Suprapubic skin (tissue), 4 donors: ENCODE measurements at regions not wholly inside any gene's neighbourhood (a gene's known extent, or its start where the extent isn't known, plus 50 kb on each side); places are given as distances from the start of the nearest gene placed in this dataset.

Experiments
- EP300 ChIP-seq: sonication (generic); formaldehyde crosslinking; IDR thresholded peaks from one replicate; pipeline ENCODE4 v1.6.1; 2017; ENCODE audit warnings: antibody characterized with exemption
- POLR2A ChIP-seq, 2 donors: fragments of 450-650 bp; IDR thresholded peaks; one replicate each; pipeline ENCODE4 v1.6.1; 2017; ENCODE audit warnings: antibody characterized with exemption in 2 of 2, mild to moderate bottlenecking in 2 of 2, moderate library complexity in 2 of 2
- POLR2AphosphoS5 ChIP-seq, 3 donors: sonication (generic); formaldehyde crosslinking; IDR thresholded peaks; one replicate each; pipeline ENCODE4 v1.6.1; 2017; ENCODE audit warnings: antibody characterized with exemption in 3 of 3
- TF ChIP-seq, protein P1 (sequence below), 2 donors: fragments of 200-600 bp in 1 of 2; fragments of 450-650 bp in 1 of 2; sonication (generic) in 1 of 2; IDR thresholded peaks; one replicate each; pipeline ENCODE4 v1.5.1; 2016 to 2019; ENCODE audit warnings: antibody characterized with exemption in 2 of 2, mild to moderate bottlenecking in 1 of 2, moderate library complexity in 1 of 2

- TF ChIP-seq POLR2AphosphoS5 (IDR thresholded peaks at IDR 0.05) (no peak), POLR2A (IDR thresholded peaks at IDR 0.05) (no peak), EP300 (no peak)
- TF ChIP-seq, protein P1, sequence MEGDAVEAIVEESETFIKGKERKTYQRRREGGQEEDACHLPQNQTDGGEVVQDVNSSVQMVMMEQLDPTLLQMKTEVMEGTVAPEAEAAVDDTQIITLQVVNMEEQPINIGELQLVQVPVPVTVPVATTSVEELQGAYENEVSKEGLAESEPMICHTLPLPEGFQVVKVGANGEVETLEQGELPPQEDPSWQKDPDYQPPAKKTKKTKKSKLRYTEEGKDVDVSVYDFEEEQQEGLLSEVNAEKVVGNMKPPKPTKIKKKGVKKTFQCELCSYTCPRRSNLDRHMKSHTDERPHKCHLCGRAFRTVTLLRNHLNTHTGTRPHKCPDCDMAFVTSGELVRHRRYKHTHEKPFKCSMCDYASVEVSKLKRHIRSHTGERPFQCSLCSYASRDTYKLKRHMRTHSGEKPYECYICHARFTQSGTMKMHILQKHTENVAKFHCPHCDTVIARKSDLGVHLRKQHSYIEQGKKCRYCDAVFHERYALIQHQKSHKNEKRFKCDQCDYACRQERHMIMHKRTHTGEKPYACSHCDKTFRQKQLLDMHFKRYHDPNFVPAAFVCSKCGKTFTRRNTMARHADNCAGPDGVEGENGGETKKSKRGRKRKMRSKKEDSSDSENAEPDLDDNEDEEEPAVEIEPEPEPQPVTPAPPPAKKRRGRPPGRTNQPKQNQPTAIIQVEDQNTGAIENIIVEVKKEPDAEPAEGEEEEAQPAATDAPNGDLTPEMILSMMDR (IDR thresholded peaks at IDR 0.05): no peak
Observed at GRCh38 chr5:108617467-108618435, 129.9 kb upstream of the FER start.
